GM23338 (cell line): ENCODE measurements at regions not wholly inside any gene's neighbourhood (a gene's known extent, or its start where the extent isn't known, plus 50 kb on each side); places are given as distances from the start of the nearest gene placed in this dataset.

Experiments used
- ATAC-seq: fragments of 200-7000 bp; cut with Tn5 transposase; 3 replicates; pipeline ENCODE4 v1.9.1; 2020
- DNase-seq: peaks from one replicate; pipeline ENCODE4 v3.0.0-alpha.2; 2015; ENCODE audit warnings: low spot score
- H2AFZ ChIP-seq: fragments of 200-600 bp; sonication (generic); 2 replicates; pipeline ENCODE4 v1.8.0; 2016; ENCODE audit warnings: antibody characterized with exemption, mild to moderate bottlenecking, moderate library complexity
- H3F3A ChIP-seq: fragments of 200-600 bp; sonication (generic); replicated peaks from 2 replicates; pipeline ENCODE4 v1.8.0; 2017; ENCODE audit warnings: antibody characterized with exemption, mixed run types, low read depth
- H3K27ac ChIP-seq: fragments of 200-600 bp; sonication (generic); 2 replicates; pipeline ENCODE4 v1.6.1; 2016; ENCODE audit warnings: low read depth
- H3K27me3 ChIP-seq: fragments of 200-600 bp; sonication (generic); 2 replicates; pipeline ENCODE4 v1.8.0; 2016; ENCODE audit warnings: mild to moderate bottlenecking, mixed run types, moderate library complexity; ENCODE audit not compliant: insufficient read depth
- H3K36me3 ChIP-seq: fragments of 200-600 bp; sonication (generic); 2 replicates; pipeline ENCODE4 v1.8.0; 2016; ENCODE audit warnings: mild to moderate bottlenecking; ENCODE audit not compliant: insufficient read depth
- H3K4me1 ChIP-seq: fragments of 200-600 bp; sonication (generic); 2 replicates; pipeline ENCODE4 v1.8.0; 2016; ENCODE audit warnings: mild to moderate bottlenecking, moderate library complexity; ENCODE audit not compliant: insufficient read depth
- H3K4me2 ChIP-seq: fragments of 200-600 bp; sonication (generic); 2 replicates; pipeline ENCODE4 v1.7.1; 2017; ENCODE audit warnings: mixed run types
- H3K4me3 ChIP-seq: fragments of 200-600 bp; sonication (generic); 2 replicates; pipeline ENCODE4 v1.6.1; 2016; ENCODE audit warnings: mixed run types
- H3K79me2 ChIP-seq: fragments of 200-600 bp; sonication (generic); replicated peaks from 2 replicates; pipeline ENCODE4 v1.8.0; 2017; ENCODE audit warnings: mild to moderate bottlenecking; ENCODE audit not compliant: insufficient read depth
- H3K9me2 ChIP-seq: fragments of 200-600 bp; sonication (generic); 2 replicates; pipeline ENCODE4 v1.8.0; 2017; ENCODE audit not compliant: insufficient read depth
- H4K20me1 ChIP-seq: fragments of 200-600 bp; sonication (generic); replicated peaks from 2 replicates; pipeline ENCODE4 v1.8.0; 2017; ENCODE audit warnings: mild to moderate bottlenecking; ENCODE audit not compliant: insufficient read depth
- H3K27ac Mint-ChIP-seq: 2 replicates; pipeline ENCODE4 v1.8.0; 2020; ENCODE audit warnings: inconsistent platforms, mild to moderate bottlenecking, moderate library complexity, mixed read lengths
- H3K27me3 Mint-ChIP-seq: 3 replicates; pipeline ENCODE4 v1.8.0; 2022; ENCODE audit warnings: low read depth, mild to moderate bottlenecking, moderate library complexity, mixed read lengths, inconsistent platforms; ENCODE audit not compliant: insufficient read depth, poor library complexity
- H3K36me3 Mint-ChIP-seq: 3 replicates; pipeline ENCODE4 v1.8.0; 2021; ENCODE audit warnings: low read depth, mild to moderate bottlenecking, inconsistent platforms, moderate library complexity, mixed read lengths
- H3K4me1 Mint-ChIP-seq: 3 replicates; pipeline ENCODE4 v1.8.0; 2020; ENCODE audit warnings: mild to moderate bottlenecking, inconsistent platforms, mixed read lengths
- H3K4me3 Mint-ChIP-seq: 3 replicates; pipeline ENCODE4 v1.8.0; 2021; ENCODE audit warnings: moderate library complexity, mild to moderate bottlenecking, inconsistent platforms, mixed read lengths
- H3K9me3 Mint-ChIP-seq: 3 replicates; pipeline ENCODE4 v1.8.0; 2020; ENCODE audit warnings: moderate library complexity, mild to moderate bottlenecking, inconsistent platforms, mixed read lengths
- ETS1 ChIP-seq: IDR thresholded peaks from 2 replicates; pipeline ENCODE4 v1.6.1; 2016; ENCODE audit warnings: antibody characterized with exemption
- EZH2 ChIP-seq: fragments of 200-600 bp; sonication (generic); IDR thresholded peaks from one replicate; pipeline ENCODE4 v1.8.0; 2017; ENCODE audit warnings: antibody characterized with exemption, mild to moderate bottlenecking, low read depth; ENCODE audit not compliant: unreplicated experiment
- EZH2phosphoT487 ChIP-seq: fragments of 200-600 bp; sonication (generic); IDR thresholded peaks from one replicate; pipeline ENCODE4 v1.8.1; 2018; ENCODE audit warnings: antibody characterized with exemption; ENCODE audit not compliant: unreplicated experiment
- POLR2AphosphoS5 ChIP-seq: IDR thresholded peaks from 2 replicates; pipeline ENCODE4 v1.6.1; 2016; ENCODE audit warnings: antibody characterized with exemption, low read depth
- ZNF114 ChIP-seq: fragments of 250-450 bp; sonication (Bioruptor Pico); IDR thresholded peaks from 2 replicates; pipeline ENCODE4 v1.5.0; 2020; ENCODE audit warnings: mild to moderate bottlenecking, moderate library complexity
- ZNF331 ChIP-seq: fragments of 250-450 bp; sonication (Bioruptor Pico); IDR thresholded peaks from 2 replicates; pipeline ENCODE4 v1.5.0; 2020; ENCODE audit warnings: low read depth, mild to moderate bottlenecking, moderate library complexity
- TF ChIP-seq, protein P1 (sequence below): fragments of 250-450 bp; sonication (Bioruptor Pico); IDR thresholded peaks from 2 replicates; pipeline ENCODE4 v1.5.0; 2020; ENCODE audit warnings: mild to moderate bottlenecking, moderate library complexity
- TF ChIP-seq, protein P2 (sequence below), 2 experiments: fragments of 200-600 bp in 1 of 2; sonication (generic) in 1 of 2; conservative IDR thresholded peaks; 2 replicates each; pipeline versions ENCODE4 v1.5.1 to v1.6.1; 2016 to 2017; ENCODE audit warnings: antibody characterized with exemption in 2 of 2, low read depth in 2 of 2, mild to moderate bottlenecking in 2 of 2, moderate library complexity in 1 of 2

GRCh38 chr1:29579821-29580425, 343.6 kb downstream of the PTPRU start:
- H3F3A ChIP-seq: no peaks in the 10 kb centered on the region
- H3K4me3 Mint-ChIP-seq: no peak overlapping the region
- no peaks in the 10 kb centered on the region for H3K9me2 ChIP-seq
- H3K4me1 ChIP-seq: no peaks in the 10 kb centered on the region
- H3K27ac Mint-ChIP-seq: no peak overlapping the region
- DNase-seq (no peak), ATAC-seq (no peak)
- no peaks in the 10 kb centered on the region for H4K20me1 ChIP-seq
- no peak overlapping the region for H3K4me2 ChIP-seq
- H3K27me3 Mint-ChIP-seq: peaks cover 6% of the 10 kb centered on the region
- H3K9me3 Mint-ChIP-seq: no peaks in the 10 kb centered on the region
- TF ChIP-seq, protein P1, sequence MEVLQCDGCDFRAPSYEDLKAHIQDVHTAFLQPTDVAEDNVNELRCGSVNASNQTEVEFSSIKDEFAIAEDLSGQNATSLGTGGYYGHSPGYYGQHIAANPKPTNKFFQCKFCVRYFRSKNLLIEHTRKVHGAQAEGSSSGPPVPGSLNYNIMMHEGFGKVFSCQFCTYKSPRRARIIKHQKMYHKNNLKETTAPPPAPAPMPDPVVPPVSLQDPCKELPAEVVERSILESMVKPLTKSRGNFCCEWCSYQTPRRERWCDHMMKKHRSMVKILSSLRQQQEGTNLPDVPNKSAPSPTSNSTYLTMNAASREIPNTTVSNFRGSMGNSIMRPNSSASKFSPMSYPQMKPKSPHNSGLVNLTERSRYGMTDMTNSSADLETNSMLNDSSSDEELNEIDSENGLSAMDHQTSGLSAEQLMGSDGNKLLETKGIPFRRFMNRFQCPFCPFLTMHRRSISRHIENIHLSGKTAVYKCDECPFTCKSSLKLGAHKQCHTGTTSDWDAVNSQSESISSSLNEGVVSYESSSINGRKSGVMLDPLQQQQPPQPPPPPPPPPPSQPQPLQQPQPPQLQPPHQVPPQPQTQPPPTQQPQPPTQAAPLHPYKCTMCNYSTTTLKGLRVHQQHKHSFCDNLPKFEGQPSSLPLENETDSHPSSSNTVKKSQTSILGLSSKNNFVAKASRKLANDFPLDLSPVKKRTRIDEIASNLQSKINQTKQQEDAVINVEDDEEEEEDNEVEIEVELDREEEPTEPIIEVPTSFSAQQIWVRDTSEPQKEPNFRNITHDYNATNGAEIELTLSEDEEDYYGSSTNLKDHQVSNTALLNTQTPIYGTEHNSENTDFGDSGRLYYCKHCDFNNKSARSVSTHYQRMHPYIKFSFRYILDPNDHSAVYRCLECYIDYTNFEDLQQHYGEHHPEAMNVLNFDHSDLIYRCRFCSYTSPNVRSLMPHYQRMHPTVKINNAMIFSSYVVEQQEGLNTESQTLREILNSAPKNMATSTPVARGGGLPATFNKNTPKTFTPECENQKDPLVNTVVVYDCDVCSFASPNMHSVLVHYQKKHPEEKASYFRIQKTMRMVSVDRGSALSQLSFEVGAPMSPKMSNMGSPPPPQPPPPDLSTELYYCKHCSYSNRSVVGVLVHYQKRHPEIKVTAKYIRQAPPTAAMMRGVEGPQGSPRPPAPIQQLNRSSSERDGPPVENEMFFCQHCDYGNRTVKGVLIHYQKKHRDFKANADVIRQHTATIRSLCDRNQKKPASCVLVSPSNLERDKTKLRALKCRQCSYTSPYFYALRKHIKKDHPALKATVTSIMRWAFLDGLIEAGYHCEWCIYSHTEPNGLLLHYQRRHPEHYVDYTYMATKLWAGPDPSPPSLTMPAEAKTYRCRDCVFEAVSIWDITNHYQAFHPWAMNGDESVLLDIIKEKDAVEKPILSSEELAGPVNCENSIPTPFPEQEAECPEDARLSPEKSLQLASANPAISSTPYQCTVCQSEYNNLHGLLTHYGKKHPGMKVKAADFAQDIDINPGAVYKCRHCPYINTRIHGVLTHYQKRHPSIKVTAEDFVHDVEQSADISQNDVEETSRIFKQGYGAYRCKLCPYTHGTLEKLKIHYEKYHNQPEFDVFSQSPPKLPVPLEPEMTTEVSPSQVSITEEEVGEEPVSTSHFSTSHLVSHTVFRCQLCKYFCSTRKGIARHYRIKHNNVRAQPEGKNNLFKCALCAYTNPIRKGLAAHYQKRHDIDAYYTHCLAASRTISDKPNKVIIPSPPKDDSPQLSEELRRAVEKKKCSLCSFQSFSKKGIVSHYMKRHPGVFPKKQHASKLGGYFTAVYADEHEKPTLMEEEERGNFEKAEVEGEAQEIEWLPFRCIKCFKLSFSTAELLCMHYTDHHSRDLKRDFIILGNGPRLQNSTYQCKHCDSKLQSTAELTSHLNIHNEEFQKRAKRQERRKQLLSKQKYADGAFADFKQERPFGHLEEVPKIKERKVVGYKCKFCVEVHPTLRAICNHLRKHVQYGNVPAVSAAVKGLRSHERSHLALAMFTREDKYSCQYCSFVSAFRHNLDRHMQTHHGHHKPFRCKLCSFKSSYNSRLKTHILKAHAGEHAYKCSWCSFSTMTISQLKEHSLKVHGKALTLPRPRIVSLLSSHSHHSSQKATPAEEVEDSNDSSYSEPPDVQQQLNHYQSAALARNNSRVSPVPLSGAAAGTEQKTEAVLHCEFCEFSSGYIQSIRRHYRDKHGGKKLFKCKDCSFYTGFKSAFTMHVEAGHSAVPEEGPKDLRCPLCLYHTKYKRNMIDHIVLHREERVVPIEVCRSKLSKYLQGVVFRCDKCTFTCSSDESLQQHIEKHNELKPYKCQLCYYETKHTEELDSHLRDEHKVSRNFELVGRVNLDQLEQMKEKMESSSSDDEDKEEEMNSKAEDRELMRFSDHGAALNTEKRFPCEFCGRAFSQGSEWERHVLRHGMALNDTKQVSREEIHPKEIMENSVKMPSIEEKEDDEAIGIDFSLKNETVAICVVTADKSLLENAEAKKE (CRISPR knock-in tag): no peak
- TF ChIP-seq ETS1 (no peak), ZNF114 (CRISPR knock-in tag) (no peak), EZH2 (no peak), POLR2AphosphoS5 (no peak), ZNF331 (CRISPR knock-in tag) (no peak), EZH2phosphoT487 (no peak)
- TF ChIP-seq, protein P2, sequence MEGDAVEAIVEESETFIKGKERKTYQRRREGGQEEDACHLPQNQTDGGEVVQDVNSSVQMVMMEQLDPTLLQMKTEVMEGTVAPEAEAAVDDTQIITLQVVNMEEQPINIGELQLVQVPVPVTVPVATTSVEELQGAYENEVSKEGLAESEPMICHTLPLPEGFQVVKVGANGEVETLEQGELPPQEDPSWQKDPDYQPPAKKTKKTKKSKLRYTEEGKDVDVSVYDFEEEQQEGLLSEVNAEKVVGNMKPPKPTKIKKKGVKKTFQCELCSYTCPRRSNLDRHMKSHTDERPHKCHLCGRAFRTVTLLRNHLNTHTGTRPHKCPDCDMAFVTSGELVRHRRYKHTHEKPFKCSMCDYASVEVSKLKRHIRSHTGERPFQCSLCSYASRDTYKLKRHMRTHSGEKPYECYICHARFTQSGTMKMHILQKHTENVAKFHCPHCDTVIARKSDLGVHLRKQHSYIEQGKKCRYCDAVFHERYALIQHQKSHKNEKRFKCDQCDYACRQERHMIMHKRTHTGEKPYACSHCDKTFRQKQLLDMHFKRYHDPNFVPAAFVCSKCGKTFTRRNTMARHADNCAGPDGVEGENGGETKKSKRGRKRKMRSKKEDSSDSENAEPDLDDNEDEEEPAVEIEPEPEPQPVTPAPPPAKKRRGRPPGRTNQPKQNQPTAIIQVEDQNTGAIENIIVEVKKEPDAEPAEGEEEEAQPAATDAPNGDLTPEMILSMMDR (conservative IDR thresholded peaks at IDR 0.05; ENCODE audit: low read depth in 2 of 2): no peak
- H3K27ac ChIP-seq: no peak overlapping the region
- no peaks in the 10 kb centered on the region for H3K27me3 ChIP-seq
- H2AFZ ChIP-seq: no peak overlapping the region
- H3K36me3 ChIP-seq: no peaks in the 10 kb centered on the region
- no peaks in the 10 kb centered on the region for H3K79me2 ChIP-seq
- H3K4me3 ChIP-seq: no peak overlapping the region
- H3K4me1 Mint-ChIP-seq: peaks cover 11% of the 10 kb centered on the region; the same call in 2 of the 3 replicates
- H3K36me3 Mint-ChIP-seq: no peaks in the 10 kb centered on the region; the same call in 2 of the 3 replicates
